Stimulated activated CD8-positive, alpha-beta memory T cell treated with anti-CD3 and anti-CD28 coated beads, Interleukin-2, amount 100 ng/mL, for 48 hours (primary cell): ENCODE measurements at regions not wholly inside any gene's neighbourhood (a gene's known extent, or its start where the extent isn't known, plus 50 kb on each side); places are given as distances from the start of the nearest gene placed in this dataset.
"Not testable (repeated sequence)": the region's sequence is repeated elsewhere in the genome, so short reads cannot be mapped to it uniquely, and the experiment has no call there.

Source experiments
- DNase-seq, 2 donors: peaks; one replicate each; pipeline ENCODE4 v3.0.0-alpha.2; 2020; ENCODE audit warnings: low read depth in 2 of 2

DNA sequence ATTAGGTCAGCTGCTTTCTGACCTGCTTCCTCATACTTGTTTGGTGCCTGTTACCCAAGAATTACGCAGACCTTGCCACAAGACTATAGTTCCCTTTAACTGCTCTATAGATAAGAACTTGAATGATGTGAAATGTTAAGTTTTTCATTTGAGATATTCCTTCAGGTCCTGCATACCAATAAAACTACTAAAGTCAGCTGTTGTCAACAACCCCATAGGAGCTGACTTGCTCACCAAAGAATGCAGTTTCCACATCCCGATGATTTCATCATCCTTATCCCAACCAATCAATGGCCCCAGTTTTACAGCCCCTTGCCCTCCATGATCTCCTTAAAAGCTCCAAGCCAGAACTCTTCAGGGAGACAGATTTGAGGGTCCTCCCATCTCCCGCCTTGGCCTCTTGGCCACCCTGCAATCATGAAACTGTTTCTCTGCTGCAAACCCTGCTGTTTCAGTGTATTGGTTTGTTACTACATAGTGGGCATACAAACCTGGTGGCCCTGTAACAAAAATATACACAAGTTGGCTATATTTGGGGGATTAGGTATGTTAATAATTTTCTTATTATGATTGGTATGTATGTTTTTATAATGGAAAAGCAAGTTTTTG lies 396.3 kb upstream of the CHST9 start:
- no peak for DNase-seq

DNA sequence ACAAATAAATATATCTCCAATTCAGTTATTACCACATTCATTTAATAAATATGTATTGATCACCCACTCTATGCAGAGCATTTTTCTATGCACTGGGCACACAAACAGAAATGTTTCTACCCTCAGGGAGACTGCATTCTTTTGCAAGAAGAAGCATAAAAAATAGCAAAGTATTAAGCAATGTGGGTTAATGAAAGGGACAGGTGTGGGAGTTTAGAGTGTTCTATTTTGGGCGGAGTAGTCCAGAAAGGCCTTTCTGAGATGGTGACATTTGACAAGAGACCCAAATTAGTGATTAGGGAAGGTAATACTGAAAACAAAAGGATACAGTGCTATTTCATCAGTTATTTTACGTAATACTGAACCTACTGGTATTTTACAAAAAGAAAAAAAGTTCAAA lies 394.3 kb upstream of the CHST9 start:
- no peak for DNase-seq

DNA sequence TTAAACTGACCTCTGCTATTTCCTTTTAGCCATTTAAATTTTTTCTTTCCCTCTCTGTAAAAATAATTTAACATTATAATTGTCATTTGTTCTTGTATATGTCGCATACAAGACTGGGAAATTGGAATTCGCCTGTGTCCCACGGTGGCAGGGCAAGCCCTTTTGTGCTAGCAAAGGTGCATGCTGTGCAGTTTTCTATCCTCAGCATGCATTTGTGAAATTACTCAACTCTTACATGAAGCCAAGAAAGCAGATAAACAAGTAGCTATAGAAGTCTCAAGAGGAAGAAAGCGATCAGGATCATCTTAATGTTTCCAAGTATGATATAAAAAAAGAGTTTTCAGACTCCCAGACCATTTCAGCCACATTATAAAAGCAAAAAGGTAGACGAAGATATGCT lies 392.6 kb upstream of the CHST9 start:
- DNase-seq, result no peak

DNA sequence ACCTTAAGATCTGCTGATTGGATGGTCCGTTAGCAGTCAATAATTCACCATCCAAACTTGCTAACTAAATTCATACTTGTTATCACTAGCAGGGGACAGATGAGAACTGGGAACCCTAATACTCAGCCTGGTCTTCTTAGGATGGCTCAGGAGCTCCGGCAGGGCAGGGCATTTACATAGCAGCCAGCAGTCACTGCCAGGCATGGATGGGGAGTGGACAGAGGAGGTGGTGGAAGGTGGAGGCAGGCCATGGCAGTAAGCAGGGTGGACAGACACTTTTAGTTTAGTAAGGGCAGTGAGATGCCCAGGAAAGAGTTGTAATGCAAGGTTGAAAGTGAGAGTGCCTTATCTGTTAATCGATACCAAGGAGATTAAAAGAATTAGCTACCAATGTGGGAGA lies 392.2 kb upstream of the CHST9 start:
- DNase-seq, result no peak

DNA sequence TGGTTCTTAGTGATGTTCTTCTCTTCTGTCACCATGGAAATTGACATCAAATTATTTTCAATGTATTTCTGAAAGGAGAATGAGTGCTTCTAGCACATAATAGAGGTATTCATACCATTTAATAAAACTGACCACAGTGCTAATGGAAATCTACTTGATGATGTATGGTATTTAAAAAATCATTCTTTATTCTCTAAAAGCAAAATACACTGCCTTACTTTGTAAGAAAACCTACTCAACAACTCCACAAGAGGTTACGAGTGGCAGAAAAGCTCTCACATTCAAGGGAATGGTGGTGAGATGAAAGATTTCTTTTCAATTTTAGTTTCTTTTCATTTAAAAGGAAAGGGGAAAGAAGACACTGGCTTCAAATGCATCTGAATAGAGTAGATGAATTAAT lies 382.3 kb upstream of the CHST9 start:
- no peak for DNase-seq

DNA sequence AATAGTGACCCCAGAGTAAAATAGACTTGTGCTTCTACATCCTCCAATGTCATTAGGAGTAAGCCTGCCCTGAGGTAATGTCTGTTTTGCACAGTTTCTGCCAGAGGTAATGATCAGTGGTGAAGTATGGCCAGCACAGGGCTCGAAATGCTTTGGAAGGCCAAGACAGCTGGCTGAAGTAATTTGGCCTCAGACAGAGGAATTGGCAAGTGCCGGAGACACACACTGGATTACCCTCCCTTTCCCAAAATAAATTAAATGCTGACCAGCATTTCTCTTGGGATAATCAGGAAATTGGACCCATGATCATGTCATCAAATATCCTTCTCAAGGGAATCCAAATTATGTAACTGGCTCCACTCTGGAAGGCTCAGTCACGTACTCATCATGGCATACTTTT lies 379.0 kb upstream of the CHST9 start:
- no peak for DNase-seq

DNA sequence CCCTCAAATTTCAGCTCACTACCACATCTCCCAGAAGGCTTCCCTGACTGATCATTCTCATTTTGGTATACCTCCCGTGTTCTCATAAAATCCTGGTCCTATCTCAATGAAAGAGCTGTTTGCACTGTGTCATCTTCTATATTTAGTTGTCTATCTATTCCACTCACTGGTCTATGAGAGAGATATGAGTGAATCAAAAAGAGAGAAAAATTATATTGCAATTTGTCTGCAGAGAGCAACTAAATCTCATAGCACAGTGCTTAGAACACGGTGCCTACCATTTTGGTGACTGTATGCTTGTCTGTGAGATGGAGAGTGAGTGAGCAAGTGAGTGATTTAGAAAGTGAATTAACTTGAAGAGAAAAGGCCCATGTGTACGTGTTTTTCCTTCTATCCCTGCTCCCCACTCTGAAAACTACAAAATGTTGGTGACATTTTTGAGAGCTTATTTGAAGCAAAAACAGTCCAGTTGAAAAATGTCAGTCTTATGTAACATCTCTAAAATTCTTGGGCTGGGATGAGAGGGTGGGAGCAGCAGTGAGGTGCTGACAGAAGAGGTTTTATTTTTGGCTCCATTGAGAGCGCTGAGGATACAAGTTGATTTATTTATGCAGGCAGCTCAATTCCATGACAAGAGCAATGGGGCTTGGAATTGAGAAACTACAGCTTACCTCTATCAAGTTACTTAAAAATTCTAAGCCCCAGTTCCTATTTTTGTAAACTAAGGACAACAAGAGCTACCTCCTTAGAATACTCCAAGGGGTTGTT lies 373.5 kb upstream of the CHST9 start:
- no peak for DNase-seq

DNA sequence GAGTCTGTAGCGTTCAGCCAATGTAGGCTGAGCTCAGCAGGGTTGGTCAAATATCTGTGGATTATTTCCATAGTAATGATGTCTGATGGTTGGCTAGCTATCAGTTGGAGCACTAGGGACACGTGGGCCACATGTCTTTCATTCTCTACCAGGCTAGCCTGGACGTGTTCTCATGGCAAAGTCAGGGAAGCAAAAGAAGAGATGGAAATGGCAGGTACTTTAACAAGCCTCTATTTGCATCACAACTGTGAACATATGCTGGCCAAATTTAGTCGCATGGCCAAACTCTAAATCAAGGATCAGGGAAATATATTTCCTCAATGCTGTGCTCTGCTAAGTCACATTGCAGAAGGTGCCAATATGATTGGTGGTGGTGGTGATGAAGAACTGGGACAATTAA lies 371.6 kb upstream of the CHST9 start:
- DNase-seq, result no peak

DNA sequence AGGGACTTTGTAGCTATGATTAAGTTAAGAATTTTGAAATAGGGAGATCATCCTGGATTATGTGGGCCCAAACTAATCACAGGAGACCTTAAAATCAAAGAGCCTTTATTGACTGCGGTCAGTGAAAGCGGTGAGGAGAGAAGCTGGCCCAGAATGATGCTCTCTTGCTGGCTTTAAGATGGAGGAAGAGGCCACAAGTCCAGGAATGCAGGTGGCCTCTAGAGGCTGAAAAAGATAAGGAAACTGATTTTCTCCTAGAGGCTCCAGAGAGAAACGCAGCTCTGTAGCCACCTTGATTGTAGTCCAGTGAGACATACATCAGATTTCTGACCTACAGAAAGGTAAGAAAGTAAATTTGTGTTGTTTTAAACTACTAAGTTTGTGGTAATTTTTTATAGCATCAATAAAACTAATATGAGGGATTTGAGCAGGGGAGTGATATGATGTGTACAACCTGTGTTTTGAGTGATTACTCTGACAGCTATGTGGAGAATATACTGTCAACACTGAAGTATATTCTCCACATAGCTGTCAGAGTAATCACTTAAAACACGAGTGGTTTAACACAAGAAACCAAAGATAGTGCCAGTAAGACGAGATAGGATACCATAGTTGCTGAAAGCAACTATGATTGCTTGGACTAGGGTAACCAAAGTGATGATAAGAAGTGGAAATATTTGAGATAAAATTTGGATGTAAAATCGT lies 364.4 kb upstream of the CHST9 start:
- DNase-seq, result no peak

DNA sequence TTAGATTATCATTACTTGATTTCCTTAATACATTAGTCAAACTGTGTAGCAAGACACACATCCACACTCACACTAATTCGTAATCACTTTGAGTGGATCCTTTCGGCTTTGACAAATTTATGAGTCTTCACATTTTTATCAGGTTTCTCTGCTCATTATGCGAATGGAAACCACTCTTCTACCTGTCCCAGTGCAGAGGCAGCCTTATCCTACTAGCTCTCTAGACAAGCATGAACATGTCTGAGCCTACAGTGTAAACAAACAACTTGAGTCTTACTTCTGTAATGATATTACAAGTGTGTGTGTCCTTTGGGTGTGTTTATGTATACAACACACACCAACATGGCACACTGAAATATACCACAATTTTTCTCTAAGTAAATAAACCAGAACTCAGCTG lies 361.9 kb upstream of the CHST9 start:
- no peak for DNase-seq

DNA sequence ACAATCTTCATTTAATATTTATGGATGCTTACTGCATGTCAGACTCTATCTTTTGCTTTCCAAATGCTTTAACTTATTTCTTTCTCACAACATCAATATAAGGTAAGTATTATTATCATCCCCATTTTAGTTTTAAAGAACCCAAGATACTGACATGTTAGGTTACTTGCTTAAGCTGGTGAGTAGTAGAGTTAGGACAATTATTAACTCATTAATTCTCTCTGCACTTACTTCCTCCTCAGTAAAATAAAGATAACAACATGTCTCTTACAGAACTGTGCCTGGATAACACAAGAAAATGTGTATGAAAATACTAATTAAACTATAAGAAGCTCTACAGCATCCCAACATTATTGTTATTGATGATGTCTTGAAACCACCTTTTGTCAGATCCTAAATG lies 359.1 kb upstream of the CHST9 start:
- no peak for DNase-seq

DNA sequence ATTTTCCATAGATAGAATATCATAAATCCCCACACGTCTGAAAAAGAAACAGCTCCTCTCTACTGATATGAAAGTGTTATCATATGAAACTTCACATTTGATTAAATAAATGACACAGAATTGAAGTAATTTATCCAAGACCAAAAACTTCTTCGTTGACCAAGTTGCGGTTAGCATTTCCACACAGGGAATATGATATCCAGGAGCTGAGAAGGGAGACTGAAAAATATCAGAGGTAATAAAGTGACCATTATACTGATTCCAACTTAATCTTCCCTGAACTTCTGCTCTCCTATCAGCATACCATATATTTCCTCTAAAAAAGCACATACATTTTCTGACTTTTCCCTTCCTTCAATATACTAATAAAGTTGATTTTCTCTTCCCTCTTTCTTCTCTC lies 356.2 kb upstream of the CHST9 start:
- no peak for DNase-seq

DNA sequence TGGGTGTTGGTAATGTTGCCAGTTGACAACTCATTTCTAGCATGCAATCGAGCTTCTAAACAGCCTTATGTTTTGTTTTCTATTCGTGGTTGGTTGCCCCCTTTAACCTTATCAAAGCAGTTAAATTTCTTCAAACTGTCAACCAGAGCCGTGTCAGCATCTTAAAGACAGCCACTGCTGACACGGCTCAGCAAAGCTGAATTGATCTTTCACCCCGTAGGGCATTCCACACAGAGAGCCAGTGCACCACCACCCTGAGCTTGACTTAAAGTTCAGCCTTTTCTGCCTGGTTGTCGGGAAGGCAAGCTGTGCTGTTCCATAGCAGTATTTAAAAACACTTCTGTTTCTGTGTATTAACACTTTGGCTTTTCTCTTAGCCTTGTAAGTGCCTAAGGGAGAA lies 355.0 kb upstream of the CHST9 start:
- no peak for DNase-seq

DNA sequence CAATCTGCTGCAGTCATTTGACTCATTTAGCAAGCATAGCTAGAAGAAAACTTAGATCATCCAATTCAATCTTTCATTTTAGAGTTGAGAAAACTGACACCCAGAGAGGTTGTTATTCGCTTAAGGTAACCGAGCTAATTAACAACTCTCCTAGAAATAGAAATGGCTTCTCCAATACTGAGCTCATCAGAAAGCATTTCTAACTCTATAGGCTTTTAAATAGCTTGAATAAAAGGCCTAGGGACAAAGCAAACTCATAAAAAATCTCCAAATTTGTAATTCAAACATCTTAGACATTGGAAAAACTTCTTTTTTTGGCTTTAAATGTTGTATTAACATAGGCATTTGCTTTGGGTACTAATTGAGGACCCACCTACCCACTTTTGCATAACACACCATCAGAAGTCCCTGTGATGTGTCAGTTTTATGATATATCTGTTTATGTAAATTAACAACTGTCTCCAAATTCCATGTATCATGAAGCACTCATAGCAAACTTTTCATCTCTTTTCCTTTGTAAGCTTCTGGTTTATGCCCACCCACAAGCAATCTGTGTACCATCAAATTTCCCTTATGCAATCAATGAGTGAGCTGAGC lies 343.9 kb upstream of the CHST9 start:
- no peak for DNase-seq

DNA sequence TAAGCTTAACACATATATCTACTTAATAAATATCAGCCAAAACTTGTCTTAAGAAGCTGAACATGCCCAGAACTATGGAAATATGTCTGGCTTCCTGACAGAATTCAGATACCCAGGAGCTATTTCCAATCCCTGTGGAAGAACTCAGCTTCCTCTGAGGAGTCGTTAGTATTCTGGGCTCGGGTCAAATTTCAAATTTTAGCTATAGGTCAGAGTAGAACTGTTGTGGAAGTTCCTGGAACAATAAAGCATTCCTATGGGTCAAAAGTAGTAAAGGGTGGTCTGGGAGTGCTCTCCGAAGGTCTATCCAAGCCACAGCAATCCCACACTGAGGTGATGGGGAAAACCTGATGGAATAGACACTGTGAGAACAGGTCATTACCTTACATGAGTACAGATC lies 342.7 kb upstream of the CHST9 start:
- no peak for DNase-seq

DNA sequence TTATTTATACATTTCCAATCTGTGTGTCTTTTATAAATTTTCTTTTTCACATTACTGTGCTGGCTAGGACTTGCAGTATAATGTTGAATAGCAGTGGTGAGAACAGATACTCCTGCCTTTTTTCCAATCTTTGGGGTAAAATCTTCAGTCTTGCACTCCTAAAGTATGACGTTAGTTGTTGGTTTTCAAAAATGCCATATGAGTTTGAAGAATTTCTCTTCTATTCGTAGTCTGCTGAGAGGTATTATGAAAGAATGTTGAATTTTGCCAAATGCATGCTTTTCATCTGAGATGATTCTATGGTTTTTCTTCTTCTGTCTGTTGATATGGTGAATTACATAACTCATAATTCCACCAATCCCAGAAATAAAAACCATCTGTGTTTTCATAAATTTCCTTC lies 335.3 kb upstream of the CHST9 start:
- DNase-seq, result no peak

DNA sequence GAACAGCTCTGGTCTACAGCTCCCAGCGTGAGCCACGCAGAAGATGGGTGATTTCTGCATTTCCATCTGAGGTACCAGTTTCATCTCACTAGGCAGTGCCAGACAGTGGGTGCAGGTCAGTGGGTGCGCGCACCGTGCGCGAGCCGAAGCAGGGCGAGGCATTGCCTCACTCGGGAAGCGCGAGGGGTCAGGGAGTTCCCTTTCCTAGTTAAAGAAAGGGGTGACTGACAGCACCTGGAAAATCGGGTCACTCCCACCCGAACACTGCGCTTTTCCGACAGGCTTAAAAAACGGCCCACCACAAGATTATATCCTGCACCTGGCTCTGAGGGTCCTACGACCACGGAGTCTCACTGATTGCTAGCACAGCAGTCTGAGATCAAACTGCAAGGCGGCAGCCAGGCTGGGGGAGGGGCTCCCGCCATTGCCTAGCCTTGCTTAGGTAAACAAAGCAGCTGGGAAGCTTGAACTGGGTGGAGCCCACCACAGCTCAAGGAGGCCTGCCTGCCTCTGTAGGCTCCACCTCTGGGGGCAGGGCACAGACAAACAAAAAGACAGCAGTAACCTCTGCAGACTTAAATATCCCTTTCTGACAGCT lies 325.0 kb upstream of the CHST9 start:
- DNase-seq, result not testable (repeated sequence)

DNA sequence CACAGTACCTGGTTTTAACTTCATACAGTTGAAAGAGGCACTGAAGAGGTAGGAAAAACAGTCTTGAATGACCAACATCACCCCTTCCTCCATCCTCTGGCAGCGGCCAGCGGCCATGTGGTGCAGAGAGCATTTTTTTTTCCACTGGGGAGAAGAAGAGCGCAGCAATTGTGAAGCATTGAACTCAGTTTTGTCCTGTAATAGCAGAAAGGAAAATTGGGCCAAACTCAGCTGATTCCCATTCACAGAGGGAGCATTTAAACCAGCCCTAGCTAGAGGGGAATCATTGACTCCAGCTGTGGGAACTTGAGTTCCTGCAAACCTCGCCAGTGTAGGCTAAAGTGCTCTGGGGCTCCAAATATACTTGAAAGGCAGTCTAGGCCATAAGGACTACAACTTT lies 316.6 kb upstream of the CHST9 start:
- DNase-seq, result no peak

DNA sequence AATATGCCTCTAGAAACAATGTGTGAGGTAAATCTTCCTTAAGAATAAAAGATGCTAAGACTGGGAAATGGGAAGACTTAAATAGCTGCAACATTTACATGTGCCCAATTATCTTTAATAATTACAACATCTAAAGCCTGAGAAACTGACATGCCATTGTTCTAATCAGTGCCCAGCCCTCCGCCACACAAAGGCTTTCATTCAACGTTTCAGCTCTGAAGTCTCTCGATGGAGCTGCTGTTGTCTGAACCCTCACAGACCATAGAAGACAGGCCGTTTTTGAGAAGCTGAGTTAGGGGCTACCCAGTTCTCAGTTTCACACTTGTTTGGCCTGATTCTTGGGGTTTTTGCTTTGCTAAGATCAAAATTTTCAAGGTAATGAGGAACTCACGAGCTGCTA lies 315.4 kb upstream of the CHST9 start:
- no peak for DNase-seq

DNA sequence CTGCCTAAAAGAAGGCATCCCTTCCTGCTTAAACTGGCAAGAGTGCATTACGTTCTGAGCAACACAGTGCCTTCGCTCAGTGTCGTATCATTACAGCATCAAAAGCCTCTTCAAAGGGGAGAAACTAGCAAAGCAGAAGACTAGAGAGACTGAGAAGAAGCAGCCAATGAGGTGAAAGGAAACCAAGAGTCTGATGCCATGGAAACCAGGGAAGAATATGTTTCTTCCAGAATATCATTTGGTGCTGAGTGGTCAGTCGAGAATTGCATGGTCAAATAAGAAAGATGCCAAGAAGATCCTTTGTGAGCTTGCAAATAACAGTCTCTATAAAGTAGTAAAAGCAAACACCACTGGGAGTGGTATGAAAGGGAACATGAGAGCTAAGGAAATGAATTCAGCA lies 312.1 kb upstream of the CHST9 start:
- DNase-seq, result no peak

DNA sequence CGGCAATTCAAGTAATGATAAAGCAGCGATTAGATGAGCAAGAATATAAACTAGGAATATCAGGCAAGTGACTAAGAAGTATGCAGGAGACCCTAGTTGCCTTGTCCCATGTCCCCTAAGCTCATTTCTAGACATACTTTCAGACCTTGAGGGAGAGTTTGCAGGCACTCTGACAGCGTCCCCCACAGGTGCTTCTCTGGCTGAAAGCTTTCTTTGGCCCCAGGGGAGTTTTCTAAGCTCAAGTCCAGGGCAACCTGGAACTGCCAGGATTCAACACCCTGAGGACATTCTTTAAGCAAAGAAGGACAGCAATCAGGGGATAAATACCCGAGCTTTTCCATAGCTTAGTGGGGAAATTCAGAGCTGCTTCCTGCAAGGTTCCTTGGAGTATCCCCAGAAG lies 308.1 kb upstream of the CHST9 start:
- no peak for DNase-seq

DNA sequence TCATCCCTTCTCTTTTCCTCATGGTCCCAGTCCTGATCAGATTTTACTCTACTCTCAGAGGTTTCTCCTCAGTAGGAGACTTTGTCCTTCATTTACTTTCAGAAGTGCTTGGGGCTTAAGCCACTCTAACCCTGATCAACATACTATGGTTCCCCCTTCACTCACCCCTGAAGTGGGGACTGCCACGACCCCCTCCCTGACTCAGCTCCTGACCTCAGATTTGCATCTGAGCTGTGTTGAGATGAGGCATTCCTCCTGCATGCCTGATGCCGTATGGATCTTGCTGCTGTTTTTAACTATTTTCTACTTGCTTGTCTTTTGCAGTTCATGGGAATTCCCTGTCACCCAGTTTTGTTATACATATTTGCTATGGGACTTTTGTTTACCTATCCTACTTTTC lies 306.7 kb upstream of the CHST9 start:
- no peak for DNase-seq

DNA sequence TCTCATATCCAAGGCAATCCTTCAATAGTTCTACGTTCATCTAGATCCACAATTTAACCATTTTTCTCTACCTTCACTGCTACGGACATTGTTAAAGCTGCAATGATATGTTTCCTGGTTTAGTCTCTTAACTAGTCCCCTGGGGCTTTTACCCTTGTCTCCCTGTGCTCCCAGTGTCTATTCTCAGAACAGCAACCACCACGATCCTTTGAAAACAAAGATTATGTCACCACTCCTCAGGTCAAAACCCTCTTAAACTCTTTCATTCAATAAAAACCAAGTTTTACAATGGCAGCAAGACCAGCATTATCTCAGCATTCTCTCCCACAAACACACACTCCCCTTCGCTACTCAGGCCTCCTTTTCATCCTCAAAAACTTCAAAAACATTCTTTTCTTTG lies 298.2 kb upstream of the CHST9 start:
- DNase-seq, result no peak
